Panc1 (cell line): ENCODE measurements at regions not wholly inside any gene's neighbourhood (a gene's known extent, or its start where the extent isn't known, plus 50 kb on each side); places are given as distances from the start of the nearest gene placed in this dataset.

Source experiments
- TF ChIP-seq, protein P1 (sequence below): fragments of 450-650 bp; IDR thresholded peaks from 2 replicates; pipeline ENCODE4 v1.5.1; 2017; ENCODE audit warnings: mild to moderate bottlenecking
- TF ChIP-seq, protein P2 (sequence below), 2 experiments: IDR thresholded peaks; 2 replicates each; pipeline ENCODE4 v1.6.1; 2011 to 2012; ENCODE audit warnings: low read depth in 2 of 2, control low read depth in 1 of 2, low read length in 1 of 2, mild to moderate bottlenecking in 1 of 2, moderate library complexity in 1 of 2; ENCODE audit not compliant: insufficient read depth in 1 of 2

DNA sequence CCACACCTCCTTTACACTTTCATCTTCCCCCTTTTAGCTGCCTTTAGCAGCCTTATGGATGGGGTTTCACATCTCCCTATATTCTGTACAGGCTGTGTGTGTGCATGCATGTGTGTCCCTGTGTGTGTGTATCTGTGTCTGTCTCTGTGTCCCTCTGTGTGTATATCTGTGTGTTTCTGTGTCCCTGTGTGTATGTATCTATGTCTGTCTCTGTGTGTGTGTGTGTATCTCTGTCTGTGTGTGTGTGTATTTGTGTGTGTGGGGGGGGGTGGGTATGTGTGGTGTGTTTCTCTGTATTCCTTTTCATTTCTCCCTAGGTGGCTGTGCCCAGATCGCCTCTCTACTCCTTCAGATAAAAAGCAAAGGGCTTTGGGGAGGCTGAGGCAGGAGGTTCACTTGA, 52.2 kb upstream of the CD83 start:
- TF ChIP-seq, protein P1, sequence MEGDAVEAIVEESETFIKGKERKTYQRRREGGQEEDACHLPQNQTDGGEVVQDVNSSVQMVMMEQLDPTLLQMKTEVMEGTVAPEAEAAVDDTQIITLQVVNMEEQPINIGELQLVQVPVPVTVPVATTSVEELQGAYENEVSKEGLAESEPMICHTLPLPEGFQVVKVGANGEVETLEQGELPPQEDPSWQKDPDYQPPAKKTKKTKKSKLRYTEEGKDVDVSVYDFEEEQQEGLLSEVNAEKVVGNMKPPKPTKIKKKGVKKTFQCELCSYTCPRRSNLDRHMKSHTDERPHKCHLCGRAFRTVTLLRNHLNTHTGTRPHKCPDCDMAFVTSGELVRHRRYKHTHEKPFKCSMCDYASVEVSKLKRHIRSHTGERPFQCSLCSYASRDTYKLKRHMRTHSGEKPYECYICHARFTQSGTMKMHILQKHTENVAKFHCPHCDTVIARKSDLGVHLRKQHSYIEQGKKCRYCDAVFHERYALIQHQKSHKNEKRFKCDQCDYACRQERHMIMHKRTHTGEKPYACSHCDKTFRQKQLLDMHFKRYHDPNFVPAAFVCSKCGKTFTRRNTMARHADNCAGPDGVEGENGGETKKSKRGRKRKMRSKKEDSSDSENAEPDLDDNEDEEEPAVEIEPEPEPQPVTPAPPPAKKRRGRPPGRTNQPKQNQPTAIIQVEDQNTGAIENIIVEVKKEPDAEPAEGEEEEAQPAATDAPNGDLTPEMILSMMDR, result no peak
- TF ChIP-seq, protein P2, sequence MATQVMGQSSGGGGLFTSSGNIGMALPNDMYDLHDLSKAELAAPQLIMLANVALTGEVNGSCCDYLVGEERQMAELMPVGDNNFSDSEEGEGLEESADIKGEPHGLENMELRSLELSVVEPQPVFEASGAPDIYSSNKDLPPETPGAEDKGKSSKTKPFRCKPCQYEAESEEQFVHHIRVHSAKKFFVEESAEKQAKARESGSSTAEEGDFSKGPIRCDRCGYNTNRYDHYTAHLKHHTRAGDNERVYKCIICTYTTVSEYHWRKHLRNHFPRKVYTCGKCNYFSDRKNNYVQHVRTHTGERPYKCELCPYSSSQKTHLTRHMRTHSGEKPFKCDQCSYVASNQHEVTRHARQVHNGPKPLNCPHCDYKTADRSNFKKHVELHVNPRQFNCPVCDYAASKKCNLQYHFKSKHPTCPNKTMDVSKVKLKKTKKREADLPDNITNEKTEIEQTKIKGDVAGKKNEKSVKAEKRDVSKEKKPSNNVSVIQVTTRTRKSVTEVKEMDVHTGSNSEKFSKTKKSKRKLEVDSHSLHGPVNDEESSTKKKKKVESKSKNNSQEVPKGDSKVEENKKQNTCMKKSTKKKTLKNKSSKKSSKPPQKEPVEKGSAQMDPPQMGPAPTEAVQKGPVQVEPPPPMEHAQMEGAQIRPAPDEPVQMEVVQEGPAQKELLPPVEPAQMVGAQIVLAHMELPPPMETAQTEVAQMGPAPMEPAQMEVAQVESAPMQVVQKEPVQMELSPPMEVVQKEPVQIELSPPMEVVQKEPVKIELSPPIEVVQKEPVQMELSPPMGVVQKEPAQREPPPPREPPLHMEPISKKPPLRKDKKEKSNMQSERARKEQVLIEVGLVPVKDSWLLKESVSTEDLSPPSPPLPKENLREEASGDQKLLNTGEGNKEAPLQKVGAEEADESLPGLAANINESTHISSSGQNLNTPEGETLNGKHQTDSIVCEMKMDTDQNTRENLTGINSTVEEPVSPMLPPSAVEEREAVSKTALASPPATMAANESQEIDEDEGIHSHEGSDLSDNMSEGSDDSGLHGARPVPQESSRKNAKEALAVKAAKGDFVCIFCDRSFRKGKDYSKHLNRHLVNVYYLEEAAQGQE (IDR thresholded peaks at IDR 0.05; ENCODE audit: insufficient read depth in 1 of 2, low read depth in 2 of 2, low read length in 1 of 2), result no peak
